Uterus (tissue), 2 donors: ENCODE measurements at regions not wholly inside any gene's neighbourhood (a gene's known extent, or its start where the extent isn't known, plus 50 kb on each side); places are given as distances from the start of the nearest gene placed in this dataset.

Experiments used
- CTCF ChIP-seq, 4 experiments: fragments of 200-600 bp in 2 of 4; fragments of 450-650 bp in 2 of 4; sonication (generic) in 2 of 4; IDR thresholded peaks; one replicate each; pipeline ENCODE4 v1.5.1; 2016 to 2019; ENCODE audit warnings: antibody characterized with exemption in 4 of 4, mild to moderate bottlenecking in 2 of 4, moderate library complexity in 1 of 4
- POLR2A ChIP-seq, 2 donors: fragments of 450-650 bp; IDR thresholded peaks; one replicate each; pipeline ENCODE4 v1.6.1; 2016; ENCODE audit warnings: antibody characterized with exemption in 2 of 2, mild to moderate bottlenecking in 1 of 2, moderate library complexity in 1 of 2

DNA sequence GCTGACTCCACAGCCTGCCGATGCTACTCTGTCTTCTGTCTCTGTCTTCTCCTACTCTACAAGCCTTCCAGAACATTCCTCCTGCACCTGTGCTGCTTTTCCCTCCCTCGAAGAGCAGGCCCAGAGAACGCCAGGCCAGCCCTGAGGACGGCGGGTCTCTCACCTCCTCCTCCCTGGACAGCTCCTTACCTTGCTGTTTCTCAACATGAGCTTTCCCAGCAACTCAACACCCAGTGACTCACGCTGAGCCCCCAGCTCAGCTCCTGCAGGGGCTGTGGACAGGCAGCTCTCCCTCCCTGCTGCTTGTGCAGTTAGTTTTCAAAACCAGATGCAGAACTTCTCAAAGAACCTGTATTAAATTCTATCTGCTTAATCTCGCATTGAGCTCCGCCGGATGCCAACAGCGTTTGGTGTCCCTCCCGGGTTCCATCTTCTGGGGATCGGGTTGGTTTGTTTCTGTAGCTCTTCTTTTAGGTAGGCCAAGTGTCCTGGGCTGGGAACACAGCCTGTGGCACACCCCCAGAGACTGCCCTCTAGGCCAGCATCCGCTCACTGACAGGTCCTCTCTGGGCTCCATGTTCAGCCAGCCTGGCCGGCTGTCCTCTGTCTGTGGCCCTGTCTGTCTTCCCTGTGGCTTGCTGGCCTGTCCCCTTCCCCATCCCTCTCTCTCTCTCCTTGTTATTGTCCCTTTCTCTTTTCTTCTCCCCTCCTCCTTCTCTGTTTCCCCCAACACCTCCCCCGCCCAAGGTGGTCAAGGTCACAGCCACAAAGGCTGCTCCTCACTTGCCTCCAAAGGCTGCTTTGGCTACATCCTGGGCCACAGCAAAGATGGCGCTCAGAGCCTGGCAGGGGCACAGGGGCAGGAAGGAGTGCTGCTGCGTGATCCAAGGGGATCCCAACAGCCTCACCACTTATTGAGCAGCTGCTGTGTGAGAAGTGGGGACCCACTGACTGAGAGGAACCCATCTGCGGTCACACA is 391.0 kb downstream of the MATN1 start:
- no peak for TF ChIP-seq CTCF (IDR thresholded peaks at IDR 0.05)
- TF ChIP-seq POLR2A (IDR thresholded peaks at IDR 0.05): no peak
